Activated naive CD8-positive, alpha-beta T cell treated with anti-CD3 and anti-CD28 coated beads, Interleukin-2, amount 50 U/mL, for 24 hours (primary cell): ENCODE measurements at regions not wholly inside any gene's neighbourhood (a gene's known extent, or its start where the extent isn't known, plus 50 kb on each side); places are given as distances from the start of the nearest gene placed in this dataset.
"Not testable (repeated sequence)": the region's sequence is repeated elsewhere in the genome, so short reads cannot be mapped to it uniquely, and the experiment has no call there.

Source experiments
- ATAC-seq: fragments of 150-1000 bp; cut with Tn5 transposase; one replicate; pipeline ENCODE4 v1.10.0; 2021
- DNase-seq: peaks from one replicate; pipeline ENCODE4 v3.0.0; 2021
- H3K27ac Mint-ChIP-seq: one replicate; pipeline ENCODE4 v1.8.0; 2021; ENCODE audit warnings: mild to moderate bottlenecking, mixed read lengths
- H3K27me3 Mint-ChIP-seq: one replicate; pipeline ENCODE4 v1.8.0; 2021; ENCODE audit warnings: mixed read lengths
- H3K36me3 Mint-ChIP-seq: one replicate; pipeline ENCODE4 v1.8.0; 2021; ENCODE audit warnings: low read depth, mixed read lengths
- H3K4me1 Mint-ChIP-seq: one replicate; pipeline ENCODE4 v1.8.0; 2021; ENCODE audit warnings: mixed read lengths
- H3K4me3 Mint-ChIP-seq: one replicate; pipeline ENCODE4 v1.8.0; 2021; ENCODE audit warnings: mild to moderate bottlenecking, moderate library complexity, mixed read lengths
- H3K9me3 Mint-ChIP-seq: one replicate; pipeline ENCODE4 v1.8.0; 2021; ENCODE audit warnings: mixed read lengths

GRCh38 chr7:66467887-66468286 is 160.8 kb upstream of the KCTD7 start:
- Mint-ChIP-seq H3K4me1 (no peaks in the 10 kb centered on the region), H3K4me3 (no peak overlapping the region), H3K36me3 (no peaks in the 10 kb centered on the region), H3K27me3 (no peaks in the 10 kb centered on the region), H3K9me3 (no peaks in the 10 kb centered on the region), H3K27ac (no peak overlapping the region)
- no peak for ATAC-seq
- no peak for DNase-seq

GRCh38 chr7:66473064-66473463 is 155.6 kb upstream of the KCTD7 start:
- H3K4me1 Mint-ChIP-seq, H3K27me3 Mint-ChIP-seq, ATAC-seq, H3K4me3 Mint-ChIP-seq, DNase-seq, H3K9me3 Mint-ChIP-seq, H3K27ac Mint-ChIP-seq: not testable (repeated sequence)
- H3K36me3 Mint-ChIP-seq, result peaks cover 12% of the 10 kb centered on the region

DNA sequence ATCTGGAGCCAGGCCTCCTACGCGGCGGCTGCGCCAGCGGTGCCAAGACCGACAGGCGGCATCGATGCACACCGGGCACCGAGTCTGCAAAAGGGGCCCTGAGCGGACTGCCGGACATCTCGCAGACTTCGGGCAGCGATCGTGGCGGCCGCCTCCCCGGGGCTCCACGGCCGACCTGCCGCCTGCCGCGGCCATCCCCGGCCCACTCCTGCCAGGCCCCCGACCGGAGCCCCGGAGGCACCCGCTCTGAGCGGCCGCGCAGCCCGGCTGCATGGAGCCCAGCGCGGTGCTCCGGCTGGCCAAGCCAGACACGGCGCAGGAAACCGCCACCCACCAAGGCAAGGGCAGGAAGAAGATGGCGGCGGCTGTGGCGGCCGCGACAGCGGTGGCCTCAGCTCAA is 154.2 kb upstream of the KCTD7 start:
- Mint-ChIP-seq H3K4me3 (no peak overlapping the region), H3K36me3 (peaks cover 16% of the 10 kb centered on the region), H3K4me1 (no peaks in the 10 kb centered on the region), H3K9me3 (no peaks in the 10 kb centered on the region), H3K27me3 (no peaks in the 10 kb centered on the region), H3K27ac (no peak overlapping the region)
- DNase-seq (no peak), ATAC-seq (no peak)

DNA sequence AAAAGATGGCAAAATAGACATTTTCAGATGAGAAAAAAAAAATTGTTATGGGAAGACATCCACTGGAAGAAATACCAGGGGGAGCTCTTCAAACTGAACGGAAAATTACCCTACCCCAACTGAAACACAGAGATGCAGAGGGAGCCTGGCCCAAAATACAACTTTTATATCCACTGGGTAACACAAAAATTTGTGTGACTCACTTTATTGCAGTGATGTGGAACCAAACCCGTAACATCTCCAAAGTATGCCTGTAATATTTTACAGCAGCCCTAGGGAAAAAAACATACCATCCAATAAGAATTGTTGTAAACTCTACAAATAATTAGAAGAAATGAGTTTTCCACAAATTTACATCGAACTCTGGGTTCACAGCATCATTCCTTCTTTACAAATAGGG is 152.6 kb upstream of the KCTD7 start:
- H3K27ac Mint-ChIP-seq, H3K4me1 Mint-ChIP-seq: not testable (repeated sequence)

DNA sequence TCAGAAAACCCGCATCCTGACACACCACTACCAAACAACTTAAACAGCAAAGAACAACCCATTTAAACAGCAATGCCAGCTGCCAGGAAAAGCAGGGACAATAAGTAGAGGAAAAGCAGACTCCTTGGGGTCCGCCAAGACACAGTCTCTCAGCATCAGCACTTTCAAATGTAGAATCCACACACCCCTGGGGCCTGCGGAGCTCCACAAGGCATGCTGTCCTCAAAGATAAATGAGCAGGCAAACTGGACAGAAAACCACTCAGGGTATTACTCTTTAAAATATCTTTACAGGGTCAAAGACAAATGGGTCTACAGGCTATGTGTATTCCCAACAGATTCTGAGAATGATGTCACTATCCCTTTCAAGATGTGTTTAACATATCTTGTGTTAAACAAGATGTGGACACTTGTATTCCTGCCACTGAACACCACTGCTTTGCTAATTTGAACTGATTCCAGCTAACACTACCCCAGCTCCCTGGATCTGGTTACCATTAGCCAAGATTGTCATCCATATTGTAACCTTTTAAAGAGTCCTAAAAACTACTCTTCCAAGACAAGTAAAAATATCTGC is 150.8 kb upstream of the KCTD7 start:
- not testable (repeated sequence) for H3K9me3 Mint-ChIP-seq, DNase-seq, H3K27ac Mint-ChIP-seq, ATAC-seq, H3K27me3 Mint-ChIP-seq, H3K4me3 Mint-ChIP-seq, H3K4me1 Mint-ChIP-seq
- peaks cover 23% of the 10 kb centered on the region for H3K36me3 Mint-ChIP-seq

More for the DNA sequence above, 152.6 kb upstream of the KCTD7 start:
- not testable (repeated sequence) for DNase-seq, ATAC-seq, H3K4me3 Mint-ChIP-seq, H3K9me3 Mint-ChIP-seq, H3K27me3 Mint-ChIP-seq
- peaks cover 20% of the 10 kb centered on the region for H3K36me3 Mint-ChIP-seq

DNA sequence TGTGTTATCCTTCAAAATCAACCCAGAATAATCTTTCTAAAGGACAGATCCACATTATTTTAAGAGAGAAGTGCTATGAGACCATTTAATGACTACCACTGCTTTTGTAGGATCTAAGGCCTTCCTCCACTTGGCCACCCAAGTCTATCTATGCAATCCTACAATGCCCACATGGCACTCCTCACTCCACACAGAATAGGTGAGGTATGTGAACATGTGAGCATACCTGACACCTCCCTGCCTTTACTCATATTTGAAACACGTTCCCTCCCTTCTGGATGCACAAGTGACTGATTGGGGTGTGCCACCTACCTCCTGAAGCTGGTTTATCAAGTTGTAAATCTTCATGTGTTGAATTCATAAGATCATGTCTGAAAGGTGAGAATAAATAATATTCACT is 147.5 kb upstream of the KCTD7 start:
- peaks cover 23% of the 10 kb centered on the region for H3K36me3 Mint-ChIP-seq

DNA sequence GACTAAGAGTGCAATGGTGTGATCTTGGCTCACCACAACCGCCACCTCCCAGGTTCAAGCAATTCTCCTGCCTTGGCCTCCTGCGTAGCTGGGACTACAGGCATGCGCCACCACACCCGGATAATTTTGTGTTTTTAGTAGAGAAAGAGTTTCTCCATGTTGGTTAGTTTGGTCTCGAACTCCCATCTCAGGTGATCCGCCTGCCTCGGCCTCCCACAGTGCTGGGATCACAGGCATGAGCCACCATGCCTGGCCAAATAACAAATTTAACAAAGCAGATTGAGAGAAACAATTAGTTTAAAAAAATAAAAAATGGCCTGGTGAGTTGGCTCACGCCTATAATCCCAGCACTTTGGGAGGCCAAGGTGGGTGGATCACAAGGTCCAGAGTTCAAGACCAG is 139.6 kb upstream of the KCTD7 start:
- H3K27ac Mint-ChIP-seq, ATAC-seq, H3K4me3 Mint-ChIP-seq, H3K9me3 Mint-ChIP-seq, H3K27me3 Mint-ChIP-seq, DNase-seq: not testable (repeated sequence)
- peaks cover 11% of the 10 kb centered on the region for H3K36me3 Mint-ChIP-seq
- H3K4me1 Mint-ChIP-seq, result peaks cover 18% of the 10 kb centered on the region

More for the DNA sequence above, 147.5 kb upstream of the KCTD7 start:
- H3K27me3 Mint-ChIP-seq, H3K4me3 Mint-ChIP-seq, DNase-seq, H3K4me1 Mint-ChIP-seq, ATAC-seq, H3K9me3 Mint-ChIP-seq, H3K27ac Mint-ChIP-seq: not testable (repeated sequence)

DNA sequence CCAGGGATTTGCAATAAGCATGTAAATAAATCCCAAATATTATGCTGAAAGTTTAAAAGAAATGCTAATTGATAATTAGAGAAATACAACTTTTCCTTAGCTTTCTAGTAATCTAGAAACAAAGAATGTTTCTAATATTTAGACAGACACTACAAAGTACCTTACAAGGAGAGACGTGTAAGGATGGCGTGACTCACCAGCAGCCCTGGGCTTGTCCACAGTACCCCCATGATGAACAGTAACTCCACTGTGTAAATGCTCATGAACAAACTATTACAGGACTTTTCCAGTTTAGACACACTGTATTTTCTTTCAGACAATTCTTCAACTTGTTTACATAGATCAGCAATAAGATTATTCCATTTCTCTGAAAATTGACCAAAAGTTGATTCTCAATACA is 138.9 kb upstream of the KCTD7 start:
- not testable (repeated sequence) for ATAC-seq, H3K4me3 Mint-ChIP-seq, H3K27ac Mint-ChIP-seq, DNase-seq, H3K27me3 Mint-ChIP-seq, H3K9me3 Mint-ChIP-seq
- Mint-ChIP-seq H3K4me1 (peaks cover 19% of the 10 kb centered on the region), H3K36me3 (peaks cover 11% of the 10 kb centered on the region)

- H3K9me3 Mint-ChIP-seq, H3K27ac Mint-ChIP-seq, H3K4me3 Mint-ChIP-seq, H3K27me3 Mint-ChIP-seq, ATAC-seq, DNase-seq: not testable (repeated sequence)
- Mint-ChIP-seq H3K36me3 (peaks cover 12% of the 10 kb centered on the region), H3K4me1 (peaks cover 23% of the 10 kb centered on the region)
These were observed 137.7 kb upstream of the KCTD7 start for GRCh38 chr7:66490979-66491378.

DNA sequence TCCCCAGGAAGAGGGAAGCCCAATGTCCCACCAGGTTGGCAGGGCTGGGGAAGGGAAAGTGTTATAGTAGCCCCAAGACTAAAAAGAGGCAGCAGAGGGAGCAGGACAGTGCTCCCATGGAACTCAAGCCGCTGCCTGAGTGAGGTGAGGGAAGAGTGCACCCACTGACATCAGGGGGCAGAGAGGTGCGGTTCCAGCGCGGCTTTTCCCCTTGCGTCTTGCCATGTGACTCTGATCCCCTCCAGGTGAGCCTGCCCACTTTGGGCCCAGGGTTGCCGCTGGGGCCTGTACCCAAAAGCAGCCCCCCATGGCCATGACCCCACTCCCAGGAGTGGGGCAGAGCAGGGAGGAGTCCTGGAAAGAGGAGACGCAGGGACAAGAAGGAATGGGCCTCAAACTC is 136.3 kb upstream of the KCTD7 start:
- not testable (repeated sequence) for H3K9me3 Mint-ChIP-seq, DNase-seq, ATAC-seq, H3K27me3 Mint-ChIP-seq
- H3K36me3 Mint-ChIP-seq, result peaks cover 12% of the 10 kb centered on the region
- H3K4me1 Mint-ChIP-seq, result peaks cover 23% of the 10 kb centered on the region
- H3K4me3 Mint-ChIP-seq, result peak overlapping the region; percentile 92
- peak overlapping the region; percentile 96 for H3K27ac Mint-ChIP-seq

- ATAC-seq, result peak; percentile 98
- Mint-ChIP-seq H3K4me3 (peak overlapping the region; percentile 92), H3K27ac (peak overlapping the region; percentile 96), H3K36me3 (peaks cover 12% of the 10 kb centered on the region), H3K27me3 (peaks cover 2% of the 10 kb centered on the region), H3K9me3 (no peaks in the 10 kb centered on the region), H3K4me1 (peaks cover 23% of the 10 kb centered on the region)
- peak; percentile 96 for DNase-seq
These were observed 135.2 kb upstream of the KCTD7 start for GRCh38 chr7:66493235-66494205.

GRCh38 chr7:66497346-66497745 is 131.3 kb upstream of the KCTD7 start:
- no peak for ATAC-seq
- Mint-ChIP-seq H3K9me3 (no peaks in the 10 kb centered on the region), H3K4me3 (no peak overlapping the region), H3K27ac (no peak overlapping the region), H3K36me3 (peaks cover 9% of the 10 kb centered on the region), H3K27me3 (peaks cover 2% of the 10 kb centered on the region), H3K4me1 (peaks cover 15% of the 10 kb centered on the region)
- DNase-seq, result no peak

GRCh38 chr7:66500087-66500486 is 128.6 kb upstream of the KCTD7 start:
- Mint-ChIP-seq H3K27me3 (peaks cover 2% of the 10 kb centered on the region), H3K4me3 (no peak overlapping the region), H3K27ac (no peak overlapping the region), H3K36me3 (peaks cover 3% of the 10 kb centered on the region), H3K9me3 (no peaks in the 10 kb centered on the region), H3K4me1 (peaks cover 4% of the 10 kb centered on the region)
- ATAC-seq, result peak; percentile 78
- DNase-seq, result no peak

DNA sequence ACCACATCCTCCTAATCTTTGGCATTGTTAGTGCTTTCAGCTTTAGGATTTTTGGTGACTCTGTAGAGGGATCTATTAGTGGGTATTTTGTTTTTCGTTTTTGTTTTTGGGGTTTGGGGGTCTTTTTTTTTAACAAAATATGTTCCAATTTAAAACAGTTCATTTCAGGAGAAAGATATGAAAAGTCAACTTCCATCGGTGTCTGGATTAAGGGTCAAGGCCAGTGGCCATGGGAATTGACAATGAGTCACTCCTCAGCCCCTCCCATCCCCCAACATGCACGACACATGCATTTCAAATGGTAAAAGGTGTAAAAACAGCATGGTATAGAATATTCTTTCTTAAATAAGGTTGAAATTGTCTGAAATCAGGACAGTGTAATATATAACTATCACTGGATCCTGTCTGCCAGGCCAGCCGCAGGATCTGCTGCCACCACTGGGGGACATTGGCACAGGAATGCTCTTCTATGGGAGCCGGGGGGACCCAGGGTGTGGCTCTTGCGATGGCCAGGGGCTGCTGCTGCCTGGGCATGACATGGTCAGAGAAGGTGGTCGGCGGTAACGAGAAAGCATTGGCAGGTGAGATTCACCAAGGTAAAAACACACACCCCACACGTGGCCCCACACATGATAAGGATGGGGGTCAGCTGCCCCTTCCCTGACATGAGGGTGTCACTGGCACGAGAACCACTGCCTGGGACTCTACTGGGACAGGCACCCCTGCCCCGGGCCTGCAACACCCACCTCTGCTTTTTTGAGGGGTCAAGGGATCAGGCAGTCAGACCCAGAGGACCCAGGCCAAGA is 126.2 kb upstream of the KCTD7 start:
- H3K4me3 Mint-ChIP-seq, result no peak overlapping the region
- no peaks in the 10 kb centered on the region for H3K9me3 Mint-ChIP-seq
- no peak for ATAC-seq
- H3K36me3 Mint-ChIP-seq, result no peaks in the 10 kb centered on the region
- peaks cover 12% of the 10 kb centered on the region for H3K27me3 Mint-ChIP-seq
- no peak overlapping the region for H3K27ac Mint-ChIP-seq
- peaks cover 11% of the 10 kb centered on the region for H3K4me1 Mint-ChIP-seq
- no peak for DNase-seq
